Astrocyte of the cerebellum (primary cell): ENCODE measurements at regions not wholly inside any gene's neighbourhood (a gene's known extent, or its start where the extent isn't known, plus 50 kb on each side); places are given as distances from the start of the nearest gene placed in this dataset.
"Not testable (repeated sequence)": the region's sequence is repeated elsewhere in the genome, so short reads cannot be mapped to it uniquely, and the experiment has no call there.

ENCODE experiments used
- DNase-seq: peaks from one replicate; pipeline ENCODE4 v3.0.0-alpha.2; 2011; ENCODE audit warnings: low read depth
- H3K4me3 ChIP-seq: 2 replicates; pipeline ENCODE4 v1.5.1; 2011; ENCODE audit warnings: mild to moderate bottlenecking, low read depth, low read length, moderate library complexity
- in situ Hi-C: cut with HindIII; loops from 2 replicates; pipeline ENCODE4 v1.10.0; 2017; ENCODE audit warnings: low sequenced_read_pairs
- TF ChIP-seq, protein P1 (sequence below): IDR thresholded peaks from 2 replicates; pipeline ENCODE4 v1.5.1; 2012; ENCODE audit warnings: low read length, low read depth, moderate library complexity, mild to moderate bottlenecking; ENCODE audit errors: missing control alignments

DNA sequence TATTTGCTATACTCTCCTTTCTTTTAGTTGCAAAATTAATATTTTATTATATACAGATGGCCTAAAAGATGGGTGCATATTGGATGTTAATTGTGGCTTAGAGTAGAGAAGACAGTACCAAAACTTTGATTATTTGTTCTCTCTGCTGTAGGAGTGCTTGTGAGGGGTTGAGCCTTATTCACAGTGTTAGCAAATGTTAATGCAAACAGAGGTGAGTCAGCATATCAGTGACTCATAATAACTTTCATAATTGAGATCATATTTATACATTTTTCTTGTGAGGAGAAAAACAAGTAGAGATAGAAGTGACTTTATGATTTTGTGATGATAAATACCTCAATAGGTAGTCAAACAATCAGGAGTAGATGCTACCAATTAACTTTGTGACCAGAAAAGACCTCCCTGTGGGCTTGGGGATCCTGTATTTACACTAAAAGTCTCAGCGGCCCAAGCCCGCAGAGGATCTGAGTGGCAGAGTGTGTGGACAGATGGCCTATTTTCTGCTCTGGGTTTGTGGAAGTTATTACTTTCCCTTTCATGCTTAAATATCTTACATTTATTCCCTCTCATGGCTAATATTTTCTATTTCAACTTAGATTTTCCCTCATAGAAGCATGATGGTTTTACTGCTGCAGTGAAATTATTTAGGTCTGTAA is 226.5 kb downstream of the TAF11L14 start:
- DNase-seq = no peak
- TF ChIP-seq, protein P1, sequence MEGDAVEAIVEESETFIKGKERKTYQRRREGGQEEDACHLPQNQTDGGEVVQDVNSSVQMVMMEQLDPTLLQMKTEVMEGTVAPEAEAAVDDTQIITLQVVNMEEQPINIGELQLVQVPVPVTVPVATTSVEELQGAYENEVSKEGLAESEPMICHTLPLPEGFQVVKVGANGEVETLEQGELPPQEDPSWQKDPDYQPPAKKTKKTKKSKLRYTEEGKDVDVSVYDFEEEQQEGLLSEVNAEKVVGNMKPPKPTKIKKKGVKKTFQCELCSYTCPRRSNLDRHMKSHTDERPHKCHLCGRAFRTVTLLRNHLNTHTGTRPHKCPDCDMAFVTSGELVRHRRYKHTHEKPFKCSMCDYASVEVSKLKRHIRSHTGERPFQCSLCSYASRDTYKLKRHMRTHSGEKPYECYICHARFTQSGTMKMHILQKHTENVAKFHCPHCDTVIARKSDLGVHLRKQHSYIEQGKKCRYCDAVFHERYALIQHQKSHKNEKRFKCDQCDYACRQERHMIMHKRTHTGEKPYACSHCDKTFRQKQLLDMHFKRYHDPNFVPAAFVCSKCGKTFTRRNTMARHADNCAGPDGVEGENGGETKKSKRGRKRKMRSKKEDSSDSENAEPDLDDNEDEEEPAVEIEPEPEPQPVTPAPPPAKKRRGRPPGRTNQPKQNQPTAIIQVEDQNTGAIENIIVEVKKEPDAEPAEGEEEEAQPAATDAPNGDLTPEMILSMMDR = no peak
- in situ Hi-C loops = no loop called here
- no peak overlapping the region for H3K4me3 ChIP-seq

DNA sequence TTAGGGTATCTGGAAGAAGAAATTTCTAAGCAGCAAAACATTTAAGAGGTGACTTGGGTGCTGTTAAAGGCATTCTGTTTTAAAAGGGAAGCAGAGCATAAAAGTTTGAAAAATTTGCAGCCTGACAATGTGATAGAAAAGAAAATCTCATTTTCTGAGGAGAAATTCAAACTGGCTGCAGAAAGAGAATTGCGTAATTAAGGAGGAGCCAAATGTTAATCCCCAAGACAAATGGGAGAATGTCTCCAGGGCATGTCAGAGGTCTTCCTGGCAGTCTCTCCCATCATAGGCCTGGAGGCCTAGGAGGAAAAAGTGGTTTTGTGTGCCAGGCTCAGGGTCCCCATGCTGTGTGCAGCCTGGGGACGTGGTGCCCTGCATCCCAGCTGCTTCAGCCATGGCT is 230.6 kb downstream of the TAF11L14 start:
- in situ Hi-C loops, H3K4me3 ChIP-seq, DNase-seq: not testable (repeated sequence)

DNA sequence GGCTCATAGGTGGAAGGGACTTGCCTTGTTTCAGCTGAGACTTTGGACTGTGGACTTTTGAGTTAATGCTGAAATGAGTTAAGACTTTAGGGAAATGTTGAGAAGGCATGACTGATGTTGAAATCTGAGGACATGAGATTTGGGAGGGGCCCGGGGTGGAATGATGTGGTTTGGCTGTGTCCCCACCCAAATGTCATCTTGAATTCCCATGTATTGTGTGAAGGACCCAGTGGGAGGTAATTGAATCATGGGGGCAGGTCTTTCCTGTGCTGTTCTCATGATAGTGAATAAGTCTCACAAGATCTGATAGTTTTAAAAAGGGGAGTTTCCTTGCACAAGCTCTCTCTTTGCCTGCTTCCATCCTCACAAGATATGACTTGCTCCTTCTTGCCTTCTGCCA is 231.7 kb downstream of the TAF11L14 start:
- in situ Hi-C loops, H3K4me3 ChIP-seq: not testable (repeated sequence)
- DNase-seq = peak; percentile 68

DNA sequence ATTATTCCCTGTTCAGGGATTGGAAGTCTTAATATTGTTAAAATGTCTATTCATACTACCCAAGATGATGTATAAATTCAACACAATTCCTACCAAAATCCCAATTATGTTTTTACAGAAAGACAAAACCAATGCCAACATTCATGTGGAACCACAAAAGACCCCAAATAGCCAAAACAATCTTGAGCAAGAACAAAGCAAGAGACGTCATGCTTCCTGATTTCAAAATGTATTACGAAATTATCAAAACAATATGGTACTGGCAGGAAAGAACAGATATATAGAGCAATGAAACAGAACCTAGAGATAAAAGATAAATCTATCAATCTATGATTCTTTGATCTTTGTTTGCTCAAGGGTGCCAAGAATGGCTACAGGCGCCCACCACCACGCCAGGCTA is 237.9 kb downstream of the TAF11L14 start:
- TF ChIP-seq, protein P1 = no peak
- in situ Hi-C loops = no loop called here
- DNase-seq = no peak
- no peak overlapping the region for H3K4me3 ChIP-seq

DNA sequence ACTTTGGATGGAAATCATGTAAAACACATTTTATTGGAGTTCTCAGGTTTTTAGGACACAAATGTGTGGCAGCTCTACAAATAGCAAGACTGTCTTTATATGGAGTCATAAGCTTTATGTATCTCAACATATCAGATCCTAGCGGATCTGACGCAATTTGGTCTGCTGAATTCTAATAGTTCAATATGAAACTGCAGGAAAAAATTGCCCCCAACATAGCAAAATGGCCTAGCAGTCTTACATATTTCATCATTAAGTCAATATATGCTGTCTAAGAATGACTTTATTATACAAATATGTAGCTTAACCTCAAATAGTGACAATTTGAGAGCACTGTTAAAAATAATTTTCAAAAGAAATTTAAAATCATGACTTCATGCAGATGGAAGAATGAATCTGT is 244.3 kb downstream of the TAF11L14 start:
- in situ Hi-C loops = no loop called here
- no peak for DNase-seq
- TF ChIP-seq, protein P1 = no peak

DNA sequence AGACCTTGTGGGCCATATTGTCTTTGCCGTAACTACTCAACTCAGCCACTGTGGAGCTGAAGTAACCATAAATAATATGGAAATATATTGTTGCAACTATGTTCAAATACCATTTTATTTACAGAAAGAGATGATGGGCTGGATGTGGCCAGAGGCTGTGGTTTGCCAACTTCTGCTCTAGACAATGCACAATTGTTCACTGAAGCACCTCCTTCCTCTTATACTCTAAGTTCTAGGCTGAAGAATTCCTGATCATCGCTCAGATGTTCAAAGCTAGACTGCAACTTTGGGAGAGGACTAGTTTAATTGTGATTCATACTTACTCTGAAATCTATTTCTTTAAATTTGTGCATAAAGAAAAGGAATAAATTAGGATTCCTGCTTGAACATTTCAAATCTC is 245.0 kb downstream of the TAF11L14 start:
- H3K4me3 ChIP-seq = no peak overlapping the region
- TF ChIP-seq, protein P1 = no peak
- in situ Hi-C loops = no loop called here
- no peak for DNase-seq

More for the DNA sequence above, 244.3 kb downstream of the TAF11L14 start:
- no peak overlapping the region for H3K4me3 ChIP-seq

DNA sequence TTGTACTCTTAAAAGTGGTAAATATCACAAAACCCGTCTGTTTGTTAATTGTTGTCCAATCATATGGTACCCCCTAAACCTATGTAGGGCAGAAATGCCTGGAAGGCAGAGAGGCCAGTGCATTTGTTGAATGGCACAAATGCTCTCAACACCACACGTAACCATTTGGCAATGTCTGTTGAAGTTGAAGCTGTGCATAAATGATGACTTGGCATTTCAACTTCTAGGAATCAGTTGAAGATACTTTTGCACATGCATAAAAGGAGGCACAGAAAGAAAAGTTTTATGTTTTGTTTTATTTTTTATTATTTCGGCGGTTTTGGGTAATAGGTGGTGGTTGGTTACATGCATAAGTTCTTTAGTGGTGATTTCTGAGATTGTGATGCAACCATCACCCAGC is 246.6 kb downstream of the TAF11L14 start:
- TF ChIP-seq, protein P1 = no peak
- in situ Hi-C loops = no loop called here
- no peak for DNase-seq
- H3K4me3 ChIP-seq = no peak overlapping the region
